Progenitor cell of endocrine pancreas (in vitro differentiated cells): ENCODE measurements at regions not wholly inside any gene's neighbourhood (a gene's known extent, or its start where the extent isn't known, plus 50 kb on each side); places are given as distances from the start of the nearest gene placed in this dataset.

Experiments used
- DNase-seq: peaks from one replicate; pipeline ENCODE4 v3.0.0; 2021; ENCODE audit warnings: low spot score; ENCODE audit not compliant: unreplicated experiment
- H3K27ac Mint-ChIP-seq: 2 replicates; pipeline ENCODE4 v1.8.0; 2021; ENCODE audit warnings: mild to moderate bottlenecking, moderate library complexity, mixed read lengths
- H3K27me3 Mint-ChIP-seq: 2 replicates; pipeline ENCODE4 v1.8.0; 2021; ENCODE audit warnings: mixed read lengths
- H3K36me3 Mint-ChIP-seq: 2 replicates; pipeline ENCODE4 v1.8.0; 2022; ENCODE audit warnings: mixed read lengths; ENCODE audit not compliant: insufficient read depth
- H3K4me1 Mint-ChIP-seq: 2 replicates; pipeline ENCODE4 v1.8.0; 2021; ENCODE audit warnings: low read depth, mixed read lengths
- H3K4me3 Mint-ChIP-seq: 2 replicates; pipeline ENCODE4 v1.8.0; 2021; ENCODE audit warnings: low read depth, mild to moderate bottlenecking, moderate library complexity, mixed read lengths
- H3K9me3 Mint-ChIP-seq: 2 replicates; pipeline ENCODE4 v1.8.0; 2021; ENCODE audit warnings: low read depth, mixed read lengths
- TF ChIP-seq, protein P1 (sequence below): fragments of 200-600 bp; sonication (generic); IDR thresholded peaks from one replicate; pipeline ENCODE4 v1.5.0; 2021; ENCODE audit warnings: antibody characterized with exemption, mild to moderate bottlenecking; ENCODE audit not compliant: unreplicated experiment

DNA sequence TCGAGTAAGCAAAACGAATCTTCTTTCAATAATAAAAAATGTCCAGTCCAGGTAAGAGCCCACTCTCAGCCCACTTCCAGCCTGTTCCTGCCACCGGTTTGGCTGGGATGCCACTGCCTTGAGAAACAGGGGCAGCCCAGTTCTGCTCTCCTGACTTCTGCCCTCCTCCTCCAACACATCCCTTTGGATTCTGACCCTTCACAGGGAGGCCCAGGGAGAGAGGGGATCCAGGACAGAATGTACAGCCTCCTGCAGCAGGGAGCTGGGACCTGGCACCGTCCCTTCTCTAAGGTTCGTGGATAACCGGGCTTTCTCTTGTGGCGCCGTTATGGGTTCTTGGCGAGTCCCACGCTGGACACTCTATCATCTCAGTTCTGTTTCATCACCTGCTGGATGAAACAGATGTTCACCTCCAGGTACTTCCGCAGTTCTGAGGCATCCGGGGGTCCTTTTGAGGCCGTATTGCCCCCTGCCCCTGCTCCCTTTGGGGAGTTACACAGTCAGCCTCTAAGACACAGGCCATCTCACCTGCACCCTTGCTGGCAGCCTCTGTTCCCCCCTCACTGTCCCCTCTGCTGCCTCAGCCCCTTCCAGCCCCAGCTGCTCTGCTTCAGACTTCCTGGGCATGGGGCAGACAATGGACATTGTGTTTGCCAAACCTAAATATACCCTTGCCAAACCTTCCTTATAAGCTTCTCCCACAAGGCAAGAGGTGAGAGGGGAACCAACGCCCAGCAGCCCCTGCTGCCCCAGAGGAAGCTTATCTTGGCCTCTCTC, 203.8 kb upstream of the ZMIZ1 start:
- TF ChIP-seq, protein P1, sequence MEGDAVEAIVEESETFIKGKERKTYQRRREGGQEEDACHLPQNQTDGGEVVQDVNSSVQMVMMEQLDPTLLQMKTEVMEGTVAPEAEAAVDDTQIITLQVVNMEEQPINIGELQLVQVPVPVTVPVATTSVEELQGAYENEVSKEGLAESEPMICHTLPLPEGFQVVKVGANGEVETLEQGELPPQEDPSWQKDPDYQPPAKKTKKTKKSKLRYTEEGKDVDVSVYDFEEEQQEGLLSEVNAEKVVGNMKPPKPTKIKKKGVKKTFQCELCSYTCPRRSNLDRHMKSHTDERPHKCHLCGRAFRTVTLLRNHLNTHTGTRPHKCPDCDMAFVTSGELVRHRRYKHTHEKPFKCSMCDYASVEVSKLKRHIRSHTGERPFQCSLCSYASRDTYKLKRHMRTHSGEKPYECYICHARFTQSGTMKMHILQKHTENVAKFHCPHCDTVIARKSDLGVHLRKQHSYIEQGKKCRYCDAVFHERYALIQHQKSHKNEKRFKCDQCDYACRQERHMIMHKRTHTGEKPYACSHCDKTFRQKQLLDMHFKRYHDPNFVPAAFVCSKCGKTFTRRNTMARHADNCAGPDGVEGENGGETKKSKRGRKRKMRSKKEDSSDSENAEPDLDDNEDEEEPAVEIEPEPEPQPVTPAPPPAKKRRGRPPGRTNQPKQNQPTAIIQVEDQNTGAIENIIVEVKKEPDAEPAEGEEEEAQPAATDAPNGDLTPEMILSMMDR, result no peak
- no peak for DNase-seq
- H3K27ac Mint-ChIP-seq, result no peak overlapping the region

DNA sequence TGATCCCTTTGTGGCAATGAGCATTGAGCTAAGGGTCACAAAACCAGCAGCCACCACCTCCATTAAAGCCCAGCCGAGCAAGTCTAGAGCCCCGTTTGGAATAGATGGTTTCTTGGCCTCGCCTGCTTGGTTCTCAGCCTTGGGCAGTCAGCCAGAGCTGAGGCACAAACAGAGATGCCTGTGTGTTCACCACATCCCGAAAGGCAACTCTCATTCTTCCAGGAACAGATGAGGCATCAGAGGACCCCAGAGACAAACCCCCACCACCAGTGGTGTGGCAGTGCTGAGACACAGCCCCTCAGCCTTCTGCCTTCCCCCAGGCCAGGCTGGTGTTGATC, 203.3 kb upstream of the ZMIZ1 start:
- Mint-ChIP-seq H3K36me3 (no peaks in the 10 kb centered on the region), H3K4me3 (no peak overlapping the region), H3K27me3 (peaks cover 45% of the 10 kb centered on the region), H3K4me1 (no peaks in the 10 kb centered on the region), H3K9me3 (no peaks in the 10 kb centered on the region), H3K27ac (no peak overlapping the region)
- no peak for DNase-seq
- TF ChIP-seq, protein P1, result no peak

More for the DNA sequence above, 203.8 kb upstream of the ZMIZ1 start:
- Mint-ChIP-seq H3K4me1 (no peaks in the 10 kb centered on the region), H3K36me3 (no peaks in the 10 kb centered on the region), H3K4me3 (no peak overlapping the region), H3K9me3 (no peaks in the 10 kb centered on the region), H3K27me3 (peaks cover 49% of the 10 kb centered on the region)

DNA sequence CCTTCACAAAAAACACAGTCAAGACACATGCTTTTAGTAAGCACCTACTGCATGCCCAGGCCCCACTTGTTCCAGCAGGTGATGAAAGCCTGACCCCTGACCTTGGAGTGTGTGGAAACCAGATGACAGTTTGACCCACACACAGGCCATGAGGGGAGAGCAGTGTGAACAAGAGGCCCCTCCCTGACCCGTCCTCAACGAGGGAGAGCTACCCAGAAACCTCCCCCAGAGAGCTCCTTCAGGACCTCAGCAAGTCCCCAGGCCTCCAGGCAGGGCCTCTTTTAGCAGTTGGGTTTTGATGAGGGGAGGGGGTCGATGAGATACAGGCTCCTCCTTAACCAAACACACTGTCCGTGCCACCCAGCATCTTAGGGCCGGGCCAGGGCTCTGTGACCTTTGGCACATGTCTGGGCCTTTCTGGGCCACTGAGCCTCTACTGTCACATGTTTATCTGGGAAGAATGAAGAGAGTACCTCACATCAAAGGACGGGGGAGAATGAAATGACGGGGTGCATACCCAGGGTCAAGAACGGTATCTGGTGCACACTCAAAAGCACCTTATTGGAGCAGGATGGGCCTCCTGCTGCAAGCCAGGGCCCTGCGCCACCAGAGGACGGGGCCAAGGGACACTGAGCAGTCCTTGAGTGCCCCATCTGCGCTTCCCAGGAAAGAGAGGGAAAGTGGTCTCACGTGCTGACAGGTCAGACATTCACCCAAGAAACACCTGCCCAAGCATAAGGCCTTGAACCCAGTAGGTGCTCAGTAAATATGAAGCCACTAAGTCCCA, 202.6 kb upstream of the ZMIZ1 start:
- Mint-ChIP-seq H3K4me1 (no peaks in the 10 kb centered on the region), H3K27ac (no peak overlapping the region), H3K4me3 (no peak overlapping the region), H3K9me3 (no peaks in the 10 kb centered on the region), H3K36me3 (no peaks in the 10 kb centered on the region), H3K27me3 (peaks cover 38% of the 10 kb centered on the region)
- DNase-seq, result no peak
- TF ChIP-seq, protein P1, result no peak

DNA sequence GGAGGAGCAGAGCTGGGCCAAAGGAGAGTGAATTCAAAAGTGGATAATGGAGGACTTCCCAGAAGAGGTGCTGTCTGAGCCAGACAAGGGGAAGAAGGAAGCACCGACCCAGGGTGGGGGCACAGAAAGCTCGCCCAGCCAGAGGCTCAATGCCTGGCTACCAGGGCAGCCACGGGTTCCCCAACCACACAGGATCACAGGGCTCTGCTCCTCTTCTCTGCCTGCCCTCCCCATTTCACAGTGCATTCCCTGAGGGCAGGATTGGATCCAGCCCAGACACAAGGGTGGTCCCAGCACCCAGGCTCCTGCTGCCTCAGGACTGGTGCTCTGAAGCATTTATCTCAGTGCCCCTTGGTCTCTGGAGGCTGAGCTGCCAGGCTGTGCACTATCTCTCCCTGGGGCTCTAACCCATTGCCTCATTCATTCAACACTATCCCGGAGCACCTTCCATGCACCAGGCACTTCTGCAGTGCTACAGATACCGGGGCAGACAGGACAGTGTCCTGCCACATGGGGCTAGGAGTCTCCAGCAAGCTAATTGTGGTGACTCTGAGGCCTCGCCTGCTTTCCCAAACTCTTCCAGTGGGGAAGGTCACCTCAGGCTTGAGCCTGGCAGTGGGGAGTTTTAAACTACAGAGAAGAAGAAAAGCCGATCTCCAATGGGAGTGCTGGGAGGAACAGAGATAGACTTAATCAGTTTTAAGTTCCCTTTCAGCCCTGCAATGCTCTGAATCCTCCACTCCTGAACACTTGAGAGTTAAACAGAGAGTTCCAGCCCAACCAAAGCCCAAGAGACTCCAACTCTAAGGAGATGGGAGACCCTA, 201.8 kb upstream of the ZMIZ1 start:
- DNase-seq, result no peak
- no peaks in the 10 kb centered on the region for H3K4me1 Mint-ChIP-seq
- TF ChIP-seq, protein P1, result no peak
- no peak overlapping the region for H3K4me3 Mint-ChIP-seq
- no peaks in the 10 kb centered on the region for H3K9me3 Mint-ChIP-seq
- H3K27me3 Mint-ChIP-seq, result peaks cover 33% of the 10 kb centered on the region
- H3K36me3 Mint-ChIP-seq, result no peaks in the 10 kb centered on the region
- no peak overlapping the region for H3K27ac Mint-ChIP-seq

DNA sequence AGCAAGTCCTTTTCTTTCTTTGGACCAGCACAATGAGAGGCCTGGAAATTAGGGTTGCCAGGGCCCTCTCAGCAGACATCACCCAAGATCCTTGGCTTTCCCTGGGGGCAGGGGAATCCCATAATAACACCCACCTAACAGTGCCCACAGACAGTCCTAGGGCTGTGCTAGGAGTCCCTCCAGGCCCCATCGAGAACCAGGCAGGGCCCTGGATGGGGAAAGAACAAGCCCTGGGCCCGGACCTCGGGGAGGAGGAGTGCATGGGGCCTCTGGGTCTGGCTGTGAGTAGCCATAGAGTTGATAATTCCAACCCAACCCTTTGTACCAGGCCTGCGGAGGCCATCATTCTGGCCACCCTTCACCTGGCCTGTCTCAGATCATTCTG, 201.2 kb upstream of the ZMIZ1 start:
- Mint-ChIP-seq H3K27me3 (peaks cover 27% of the 10 kb centered on the region), H3K4me3 (no peak overlapping the region), H3K27ac (no peak overlapping the region), H3K4me1 (no peaks in the 10 kb centered on the region), H3K36me3 (no peaks in the 10 kb centered on the region), H3K9me3 (no peaks in the 10 kb centered on the region)
- TF ChIP-seq, protein P1, result no peak
- no peak for DNase-seq
